ENCODE measurements at regions not wholly inside any gene's neighbourhood (a gene's known extent, or its start where the extent isn't known, plus 50 kb on each side); places are given as distances from the start of the nearest gene placed in this dataset.

DNA sequence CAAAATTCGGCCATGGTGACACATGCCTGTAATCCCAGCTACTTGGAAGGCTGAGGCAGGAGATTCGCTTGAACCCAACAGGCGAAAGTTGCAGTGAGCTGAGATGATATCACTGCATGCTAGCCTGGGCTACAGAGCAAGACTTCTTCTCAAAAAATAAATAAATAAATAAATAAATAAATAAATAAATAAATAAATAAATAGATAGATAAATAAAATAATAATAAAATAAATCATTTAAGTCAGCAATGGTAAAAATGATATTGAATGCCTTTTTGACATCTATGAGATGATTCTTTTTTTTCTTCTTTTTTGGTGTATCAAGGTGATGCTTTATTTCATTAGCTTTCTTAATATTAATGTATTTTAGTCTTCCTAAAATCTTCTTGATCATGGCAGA, 221.7 kb upstream of the RXFP2 start:
- H3K4me1 ChIP-seq (ENCODE audit: control insufficient read depth, extremely low read depth, insufficient read depth, low read length), result no peaks in the 10 kb centered on the region
- H2AFZ ChIP-seq (ENCODE audit: low read length), result no peak overlapping the region
- no peaks in the 10 kb centered on the region for H3K9me3 ChIP-seq (ENCODE audit: control insufficient read depth, insufficient read depth, low read depth, low read length)
- no peak overlapping the region for H3K4me3 ChIP-seq (replicated peaks in 1 of 4; ENCODE audit: control extremely low read depth in 1 of 4, insufficient read depth in 1 of 4, low read depth in 3 of 4, low read length in 4 of 4)
- H4K20me1 ChIP-seq (ENCODE audit: control insufficient read depth, extremely low read depth, insufficient read depth, low read length), result no peaks in the 10 kb centered on the region
- no peak overlapping the region for H3K4me2 ChIP-seq (ENCODE audit: extremely low read depth, insufficient read depth, low read length)
- H3K9ac ChIP-seq (ENCODE audit: insufficient read depth, low read length), result no peak overlapping the region
- no peaks in the 10 kb centered on the region for H3K36me3 ChIP-seq (ENCODE audit: control insufficient read depth, insufficient read depth, low read length)
- no peak overlapping the region for H3K27ac ChIP-seq (ENCODE audit: insufficient read depth, low read length)
- no peaks in the 10 kb centered on the region for H3K79me2 ChIP-seq (ENCODE audit: control insufficient read depth, insufficient read depth, low read length)
- H3K27me3 ChIP-seq (ENCODE audit: control insufficient read depth, insufficient read depth, low read length), result peaks cover 2% of the 10 kb centered on the region
- TF ChIP-seq, protein P1, sequence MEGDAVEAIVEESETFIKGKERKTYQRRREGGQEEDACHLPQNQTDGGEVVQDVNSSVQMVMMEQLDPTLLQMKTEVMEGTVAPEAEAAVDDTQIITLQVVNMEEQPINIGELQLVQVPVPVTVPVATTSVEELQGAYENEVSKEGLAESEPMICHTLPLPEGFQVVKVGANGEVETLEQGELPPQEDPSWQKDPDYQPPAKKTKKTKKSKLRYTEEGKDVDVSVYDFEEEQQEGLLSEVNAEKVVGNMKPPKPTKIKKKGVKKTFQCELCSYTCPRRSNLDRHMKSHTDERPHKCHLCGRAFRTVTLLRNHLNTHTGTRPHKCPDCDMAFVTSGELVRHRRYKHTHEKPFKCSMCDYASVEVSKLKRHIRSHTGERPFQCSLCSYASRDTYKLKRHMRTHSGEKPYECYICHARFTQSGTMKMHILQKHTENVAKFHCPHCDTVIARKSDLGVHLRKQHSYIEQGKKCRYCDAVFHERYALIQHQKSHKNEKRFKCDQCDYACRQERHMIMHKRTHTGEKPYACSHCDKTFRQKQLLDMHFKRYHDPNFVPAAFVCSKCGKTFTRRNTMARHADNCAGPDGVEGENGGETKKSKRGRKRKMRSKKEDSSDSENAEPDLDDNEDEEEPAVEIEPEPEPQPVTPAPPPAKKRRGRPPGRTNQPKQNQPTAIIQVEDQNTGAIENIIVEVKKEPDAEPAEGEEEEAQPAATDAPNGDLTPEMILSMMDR (conservative IDR thresholded peaks at IDR 0.05 in 1 of 2, IDR thresholded peaks at IDR 0.05 in 1 of 2; ENCODE audit: low read depth in 1 of 2, low read length in 2 of 2), result no peak
- TF ChIP-seq EZH2 (IDR thresholded peaks at IDR 0.05; ENCODE audit: low read length, missing control alignments), result no peak
- DNase-seq (ENCODE audit: low read depth in 2 of 2), result no peak

DNA sequence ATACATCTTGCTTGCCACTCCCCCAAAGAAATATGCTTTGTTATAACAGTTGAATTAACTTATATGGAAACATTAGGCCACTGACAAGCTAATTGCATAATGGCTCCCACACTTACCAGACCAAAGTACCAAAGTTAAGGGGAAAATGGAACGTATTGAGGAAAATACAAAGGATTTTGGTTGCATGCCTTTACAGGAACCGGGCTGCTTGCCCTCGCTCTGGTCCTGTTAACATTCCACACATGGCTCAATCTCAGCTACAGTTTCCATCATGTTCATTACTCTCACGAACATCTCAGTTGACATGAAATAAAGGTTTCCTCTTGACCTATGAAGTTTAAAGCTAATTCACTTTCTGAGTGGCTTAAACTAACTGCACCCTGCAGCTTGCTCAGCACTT, 220.7 kb upstream of the RXFP2 start:
- H3K27me3 ChIP-seq (ENCODE audit: control insufficient read depth, insufficient read depth, low read length), result peaks cover 2% of the 10 kb centered on the region
- no peak overlapping the region for H2AFZ ChIP-seq (ENCODE audit: low read length)
- H4K20me1 ChIP-seq (ENCODE audit: control insufficient read depth, extremely low read depth, insufficient read depth, low read length), result no peaks in the 10 kb centered on the region
- no peaks in the 10 kb centered on the region for H3K4me1 ChIP-seq (ENCODE audit: control insufficient read depth, extremely low read depth, insufficient read depth, low read length)
- H3K4me2 ChIP-seq (ENCODE audit: extremely low read depth, insufficient read depth, low read length), result no peak overlapping the region
- TF ChIP-seq, protein P1 (conservative IDR thresholded peaks at IDR 0.05 in 1 of 2, IDR thresholded peaks at IDR 0.05 in 1 of 2; ENCODE audit: low read depth in 1 of 2, low read length in 2 of 2), result no peak
- TF ChIP-seq EZH2 (IDR thresholded peaks at IDR 0.05; ENCODE audit: low read length, missing control alignments), result no peak
- H3K9ac ChIP-seq (ENCODE audit: insufficient read depth, low read length), result no peak overlapping the region
- DNase-seq (ENCODE audit: low read depth in 2 of 2), result no peak
- H3K9me3 ChIP-seq (ENCODE audit: control insufficient read depth, insufficient read depth, low read depth, low read length), result no peaks in the 10 kb centered on the region
- H3K4me3 ChIP-seq (replicated peaks in 1 of 4; ENCODE audit: control extremely low read depth in 1 of 4, insufficient read depth in 1 of 4, low read depth in 3 of 4, low read length in 4 of 4), result no peak overlapping the region
- no peaks in the 10 kb centered on the region for H3K36me3 ChIP-seq (ENCODE audit: control insufficient read depth, insufficient read depth, low read length)
- no peaks in the 10 kb centered on the region for H3K79me2 ChIP-seq (ENCODE audit: control insufficient read depth, insufficient read depth, low read length)
- H3K27ac ChIP-seq (ENCODE audit: insufficient read depth, low read length), result no peak overlapping the region

DNA sequence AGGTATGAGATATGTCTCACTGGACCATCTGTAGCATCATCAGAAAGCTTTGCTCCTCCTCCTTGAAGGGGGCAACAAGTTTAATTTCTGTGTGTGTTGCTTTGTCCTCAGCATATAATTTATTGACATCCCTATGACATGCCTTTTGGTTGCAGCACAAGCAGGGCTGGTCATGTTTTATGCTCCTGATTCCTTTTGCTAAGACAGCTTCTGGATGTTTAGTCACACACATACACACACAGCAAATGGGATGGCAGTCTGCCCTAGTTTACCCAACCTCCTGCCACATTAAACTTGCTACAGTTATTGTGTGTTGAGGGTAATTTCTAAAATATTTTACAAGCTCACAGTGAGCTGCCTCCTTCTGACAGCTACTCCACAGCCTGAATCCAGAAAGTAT, 217.9 kb upstream of the RXFP2 start:
- no peak overlapping the region for H3K27ac ChIP-seq (ENCODE audit: insufficient read depth, low read length)
- H2AFZ ChIP-seq (ENCODE audit: low read length), result no peak overlapping the region
- H3K9ac ChIP-seq (ENCODE audit: insufficient read depth, low read length), result no peak overlapping the region

More for the DNA sequence above, 217.9 kb upstream of the RXFP2 start:
- H3K4me1 ChIP-seq (ENCODE audit: control insufficient read depth, extremely low read depth, insufficient read depth, low read length), result no peaks in the 10 kb centered on the region
- H3K9me3 ChIP-seq (ENCODE audit: control insufficient read depth, insufficient read depth, low read depth, low read length), result no peaks in the 10 kb centered on the region
- TF ChIP-seq EZH2 (IDR thresholded peaks at IDR 0.05; ENCODE audit: low read length, missing control alignments), result no peak
- TF ChIP-seq, protein P1 (conservative IDR thresholded peaks at IDR 0.05 in 1 of 2, IDR thresholded peaks at IDR 0.05 in 1 of 2; ENCODE audit: low read depth in 1 of 2, low read length in 2 of 2), result no peak
- no peaks in the 10 kb centered on the region for H4K20me1 ChIP-seq (ENCODE audit: control insufficient read depth, extremely low read depth, insufficient read depth, low read length)
- no peaks in the 10 kb centered on the region for H3K36me3 ChIP-seq (ENCODE audit: control insufficient read depth, insufficient read depth, low read length)
- no peaks in the 10 kb centered on the region for H3K79me2 ChIP-seq (ENCODE audit: control insufficient read depth, insufficient read depth, low read length)
- peaks cover 2% of the 10 kb centered on the region for H3K27me3 ChIP-seq (ENCODE audit: control insufficient read depth, insufficient read depth, low read length)
- H3K4me2 ChIP-seq (ENCODE audit: extremely low read depth, insufficient read depth, low read length), result no peak overlapping the region
- DNase-seq (ENCODE audit: low read depth in 2 of 2), result no peak
- H3K4me3 ChIP-seq (replicated peaks in 1 of 4; ENCODE audit: control extremely low read depth in 1 of 4, insufficient read depth in 1 of 4, low read depth in 3 of 4, low read length in 4 of 4), result no peak overlapping the region

Measured in fibroblast of lung (primary cell).